Liver (tissue), 7 donors: ENCODE measurements at regions not wholly inside any gene's neighbourhood (a gene's known extent, or its start where the extent isn't known, plus 50 kb on each side); places are given as distances from the start of the nearest gene placed in this dataset.

Source experiments
- DNase-seq: peaks from one replicate; pipeline ENCODE4 v3.0.0-alpha.2; 2017; ENCODE audit warnings: low spot score
- H3K27ac ChIP-seq, 2 donors: one replicate each; pipeline ENCODE4 v1.7.0; 2013; ENCODE audit warnings: inconsistent platforms in 2 of 2, low read length in 2 of 2, control low read depth in 1 of 2, low read depth in 1 of 2, mild to moderate bottlenecking in 1 of 2
- H3K27me3 ChIP-seq, 4 donors: one replicate each; pipeline versions ENCODE4 v1.6.1 to v1.7.0; 2013; ENCODE audit warnings: low read length in 3 of 4, inconsistent platforms in 1 of 4, mild to moderate bottlenecking in 1 of 4, moderate library complexity in 1 of 4; ENCODE audit not compliant: control insufficient read depth in 4 of 4, insufficient read depth in 4 of 4
- H3K36me3 ChIP-seq, 4 donors: one replicate each; pipeline versions ENCODE4 v1.6.1 to v1.7.0; 2013; ENCODE audit warnings: low read length in 3 of 4, mild to moderate bottlenecking in 3 of 4, low read depth in 1 of 4, moderate library complexity in 1 of 4; ENCODE audit not compliant: control insufficient read depth in 4 of 4, insufficient read depth in 3 of 4
- H3K4me1 ChIP-seq, 4 donors: one replicate each; pipeline versions ENCODE4 v1.6.1 to v1.7.0; 2013; ENCODE audit warnings: low read length in 3 of 4, mild to moderate bottlenecking in 3 of 4, moderate library complexity in 1 of 4; ENCODE audit not compliant: control insufficient read depth in 4 of 4, insufficient read depth in 4 of 4
- H3K4me3 ChIP-seq, 3 donors: one replicate each; pipeline versions ENCODE4 v1.6.1 to v1.7.0; 2013; ENCODE audit warnings: low read length in 3 of 3, control low read depth in 1 of 3, low read depth in 1 of 3, mild to moderate bottlenecking in 1 of 3
- H3K9ac ChIP-seq, 2 donors: one replicate each; pipeline ENCODE4 v1.7.0; 2013; ENCODE audit warnings: low read length in 2 of 2, mild to moderate bottlenecking in 2 of 2, moderate library complexity in 2 of 2, control low read depth in 1 of 2, low read depth in 1 of 2
- H3K9me3 ChIP-seq, 4 donors: one replicate each; pipeline versions ENCODE4 v1.6.1 to v1.7.0; 2013; ENCODE audit warnings: low read length in 3 of 4; ENCODE audit not compliant: control insufficient read depth in 4 of 4
- EGR1 ChIP-seq, 2 donors: IDR thresholded peaks; 2 replicates each; pipeline ENCODE4 v1.6.1; 2016 to 2018; ENCODE audit warnings: antibody characterized with exemption in 2 of 2, low read depth in 2 of 2
- FOXA1 ChIP-seq: IDR thresholded peaks from 2 replicates; pipeline ENCODE4 v1.6.1; 2016; ENCODE audit warnings: antibody characterized with exemption
- GABPA ChIP-seq, 2 donors: IDR thresholded peaks in 1 of 2; conservative IDR thresholded peaks in 1 of 2; 2 replicates each; pipeline ENCODE4 v1.6.1; 2016; ENCODE audit warnings: antibody characterized with exemption in 2 of 2, mild to moderate bottlenecking in 1 of 2, moderate library complexity in 1 of 2
- HNF4A ChIP-seq, 2 donors: conservative IDR thresholded peaks; 2 replicates each; pipeline ENCODE4 v1.6.1; 2016; ENCODE audit warnings: antibody characterized with exemption in 2 of 2, mild to moderate bottlenecking in 2 of 2
- HNF4G ChIP-seq: IDR thresholded peaks from 2 replicates; pipeline ENCODE4 v1.6.1; 2016; ENCODE audit warnings: antibody characterized with exemption
- JUND ChIP-seq, 2 donors: IDR thresholded peaks; 2 replicates each; pipeline ENCODE4 v1.6.1; 2016; ENCODE audit warnings: antibody characterized with exemption in 2 of 2
- RAD21 ChIP-seq, 2 donors: IDR thresholded peaks; 2 replicates each; pipeline ENCODE4 v1.6.1; 2016; ENCODE audit warnings: antibody characterized with exemption in 2 of 2, mild to moderate bottlenecking in 2 of 2
- SP1 ChIP-seq: IDR thresholded peaks from 2 replicates; pipeline ENCODE4 v1.6.1; 2018; ENCODE audit warnings: antibody characterized with exemption, mild to moderate bottlenecking
- TAF1 ChIP-seq: conservative IDR thresholded peaks from 2 replicates; pipeline ENCODE4 v1.6.1; 2016; ENCODE audit warnings: antibody characterized with exemption, mild to moderate bottlenecking
- WGBS: extraction: QIAGEN DNeasy Blood & Tissue Kit; methylation state at CpG from one replicate; pipeline ENCODE4 v1.1.7; 2013; 5-methylcytosine and 5-hydroxymethylcytosine counted together
- TF ChIP-seq, protein P1 (sequence below): IDR thresholded peaks from 2 replicates; pipeline ENCODE4 v1.6.1; 2016; ENCODE audit warnings: antibody characterized with exemption
- TF ChIP-seq, protein P2 (sequence below): IDR thresholded peaks from 2 replicates; pipeline ENCODE4 v1.6.1; 2016; ENCODE audit warnings: antibody characterized with exemption
- TF ChIP-seq, protein P3 (sequence below): IDR thresholded peaks from 2 replicates; pipeline ENCODE4 v1.6.1; 2016; ENCODE audit warnings: antibody characterized with exemption, mild to moderate bottlenecking
- TF ChIP-seq, protein P4 (sequence below): IDR thresholded peaks from 2 replicates; pipeline ENCODE4 v1.6.1; 2016; ENCODE audit warnings: antibody characterized with exemption
- donor health status: healthy.
- donor health status: healthy.
- donor health status: healthy.
- donor health status: healthy.

DNA sequence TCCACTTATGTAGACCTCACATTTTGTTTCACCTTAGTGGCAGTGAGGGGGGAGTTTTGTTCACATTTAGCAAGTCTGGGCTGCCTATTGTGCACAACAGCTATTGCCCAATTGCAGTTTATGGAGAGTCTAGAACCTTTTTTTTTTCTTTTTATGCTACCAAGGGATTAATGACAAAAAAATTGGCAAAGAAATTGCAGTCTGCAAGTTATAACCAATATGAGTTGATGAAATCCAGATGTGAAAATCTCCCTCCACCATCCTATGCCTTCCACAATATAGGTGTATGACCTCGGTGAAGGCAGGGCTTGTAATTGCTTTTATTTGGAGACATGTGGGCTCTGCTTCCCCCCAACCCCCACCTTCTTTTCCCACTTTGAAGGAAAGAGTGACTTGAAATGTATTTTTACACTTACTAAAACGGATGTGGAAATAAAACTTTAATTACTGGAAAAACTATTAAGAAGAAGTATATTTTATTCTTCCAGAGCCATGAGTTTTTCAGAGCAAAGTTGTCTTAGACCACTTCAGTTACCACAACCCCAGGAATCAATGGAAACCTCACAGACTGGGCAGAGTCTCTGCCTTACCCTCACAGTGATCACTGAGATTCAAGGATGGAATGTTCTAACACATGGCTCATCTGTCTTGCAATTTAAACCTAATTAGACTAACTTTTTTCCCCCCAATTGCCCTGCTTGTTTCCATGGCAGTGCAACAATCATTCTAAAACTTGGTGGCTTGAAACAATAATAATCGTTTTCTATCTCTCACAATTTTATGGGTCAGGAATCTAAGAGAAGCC lies 120.8 kb upstream of the SLC5A12 start:
- Histone ChIP-seq H3K36me3 (no peaks in the 10 kb centered on the region), H3K9ac (no peak overlapping the region), H3K9me3 (no peaks in the 10 kb centered on the region), H3K4me1 (no peaks in the 10 kb centered on the region), H3K27ac (no peak overlapping the region), H3K27me3 (no peaks in the 10 kb centered on the region), H3K4me3 (no peak overlapping the region)
- 78% methylated on average over 3 of the region's 3 CpGs for WGBS
- TF ChIP-seq GABPA (IDR thresholded peaks at IDR 0.05 in 1 of 2, conservative IDR thresholded peaks at IDR 0.05 in 1 of 2) = no peak
- no peak for TF ChIP-seq JUND (IDR thresholded peaks at IDR 0.05)
- TF ChIP-seq, protein P1, sequence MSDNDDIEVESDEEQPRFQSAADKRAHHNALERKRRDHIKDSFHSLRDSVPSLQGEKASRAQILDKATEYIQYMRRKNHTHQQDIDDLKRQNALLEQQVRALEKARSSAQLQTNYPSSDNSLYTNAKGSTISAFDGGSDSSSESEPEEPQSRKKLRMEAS = no peak
- TF ChIP-seq TAF1 = no peak
- TF ChIP-seq HNF4A (conservative IDR thresholded peaks at IDR 0.05) = no peak
- no peak for TF ChIP-seq SP1
- no peak for TF ChIP-seq HNF4G
- DNase-seq = no peak

DNA sequence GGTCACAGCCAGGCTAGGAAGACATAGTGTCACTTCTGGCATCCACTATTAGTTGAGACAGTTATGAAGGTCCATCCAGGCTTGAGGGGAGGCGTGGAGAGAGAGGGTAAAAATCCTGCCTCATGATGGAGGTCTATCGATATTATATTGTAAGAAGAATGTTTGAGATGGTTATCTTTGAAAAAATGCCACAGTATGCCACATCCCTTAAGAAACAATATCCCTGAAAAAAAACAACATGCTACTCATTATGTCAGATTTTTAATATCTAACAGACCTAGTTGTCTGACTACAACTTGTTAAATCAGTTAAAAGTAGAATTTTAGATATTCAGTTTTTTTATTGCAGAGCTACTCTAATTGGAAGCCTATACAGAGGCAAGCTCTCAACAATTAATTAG lies 121.7 kb upstream of the SLC5A12 start:
- 88% methylated on average over 2 of the region's 2 CpGs for WGBS
- H3K9me3 ChIP-seq = no peaks in the 10 kb centered on the region
- no peak overlapping the region for H3K4me3 ChIP-seq
- no peaks in the 10 kb centered on the region for H3K36me3 ChIP-seq
- no peak overlapping the region for H3K9ac ChIP-seq
- no peak for DNase-seq
- H3K4me1 ChIP-seq = no peaks in the 10 kb centered on the region
- TF ChIP-seq TAF1 = no peak
- TF ChIP-seq, protein P2, sequence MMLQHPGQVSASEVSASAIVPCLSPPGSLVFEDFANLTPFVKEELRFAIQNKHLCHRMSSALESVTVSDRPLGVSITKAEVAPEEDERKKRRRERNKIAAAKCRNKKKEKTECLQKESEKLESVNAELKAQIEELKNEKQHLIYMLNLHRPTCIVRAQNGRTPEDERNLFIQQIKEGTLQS = no peak
- TF ChIP-seq, protein P1 = no peak
- TF ChIP-seq EGR1 (IDR thresholded peaks at IDR 0.05; ENCODE audit: low read depth in 2 of 2) = no peak
- no peak for TF ChIP-seq HNF4G
- no peak for TF ChIP-seq HNF4A (conservative IDR thresholded peaks at IDR 0.05)
- no peak for TF ChIP-seq FOXA1
- TF ChIP-seq GABPA (IDR thresholded peaks at IDR 0.05 in 1 of 2, conservative IDR thresholded peaks at IDR 0.05 in 1 of 2) = no peak
- no peak for TF ChIP-seq JUND (IDR thresholded peaks at IDR 0.05)
- TF ChIP-seq, protein P3, sequence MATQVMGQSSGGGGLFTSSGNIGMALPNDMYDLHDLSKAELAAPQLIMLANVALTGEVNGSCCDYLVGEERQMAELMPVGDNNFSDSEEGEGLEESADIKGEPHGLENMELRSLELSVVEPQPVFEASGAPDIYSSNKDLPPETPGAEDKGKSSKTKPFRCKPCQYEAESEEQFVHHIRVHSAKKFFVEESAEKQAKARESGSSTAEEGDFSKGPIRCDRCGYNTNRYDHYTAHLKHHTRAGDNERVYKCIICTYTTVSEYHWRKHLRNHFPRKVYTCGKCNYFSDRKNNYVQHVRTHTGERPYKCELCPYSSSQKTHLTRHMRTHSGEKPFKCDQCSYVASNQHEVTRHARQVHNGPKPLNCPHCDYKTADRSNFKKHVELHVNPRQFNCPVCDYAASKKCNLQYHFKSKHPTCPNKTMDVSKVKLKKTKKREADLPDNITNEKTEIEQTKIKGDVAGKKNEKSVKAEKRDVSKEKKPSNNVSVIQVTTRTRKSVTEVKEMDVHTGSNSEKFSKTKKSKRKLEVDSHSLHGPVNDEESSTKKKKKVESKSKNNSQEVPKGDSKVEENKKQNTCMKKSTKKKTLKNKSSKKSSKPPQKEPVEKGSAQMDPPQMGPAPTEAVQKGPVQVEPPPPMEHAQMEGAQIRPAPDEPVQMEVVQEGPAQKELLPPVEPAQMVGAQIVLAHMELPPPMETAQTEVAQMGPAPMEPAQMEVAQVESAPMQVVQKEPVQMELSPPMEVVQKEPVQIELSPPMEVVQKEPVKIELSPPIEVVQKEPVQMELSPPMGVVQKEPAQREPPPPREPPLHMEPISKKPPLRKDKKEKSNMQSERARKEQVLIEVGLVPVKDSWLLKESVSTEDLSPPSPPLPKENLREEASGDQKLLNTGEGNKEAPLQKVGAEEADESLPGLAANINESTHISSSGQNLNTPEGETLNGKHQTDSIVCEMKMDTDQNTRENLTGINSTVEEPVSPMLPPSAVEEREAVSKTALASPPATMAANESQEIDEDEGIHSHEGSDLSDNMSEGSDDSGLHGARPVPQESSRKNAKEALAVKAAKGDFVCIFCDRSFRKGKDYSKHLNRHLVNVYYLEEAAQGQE = no peak
- TF ChIP-seq, protein P4, sequence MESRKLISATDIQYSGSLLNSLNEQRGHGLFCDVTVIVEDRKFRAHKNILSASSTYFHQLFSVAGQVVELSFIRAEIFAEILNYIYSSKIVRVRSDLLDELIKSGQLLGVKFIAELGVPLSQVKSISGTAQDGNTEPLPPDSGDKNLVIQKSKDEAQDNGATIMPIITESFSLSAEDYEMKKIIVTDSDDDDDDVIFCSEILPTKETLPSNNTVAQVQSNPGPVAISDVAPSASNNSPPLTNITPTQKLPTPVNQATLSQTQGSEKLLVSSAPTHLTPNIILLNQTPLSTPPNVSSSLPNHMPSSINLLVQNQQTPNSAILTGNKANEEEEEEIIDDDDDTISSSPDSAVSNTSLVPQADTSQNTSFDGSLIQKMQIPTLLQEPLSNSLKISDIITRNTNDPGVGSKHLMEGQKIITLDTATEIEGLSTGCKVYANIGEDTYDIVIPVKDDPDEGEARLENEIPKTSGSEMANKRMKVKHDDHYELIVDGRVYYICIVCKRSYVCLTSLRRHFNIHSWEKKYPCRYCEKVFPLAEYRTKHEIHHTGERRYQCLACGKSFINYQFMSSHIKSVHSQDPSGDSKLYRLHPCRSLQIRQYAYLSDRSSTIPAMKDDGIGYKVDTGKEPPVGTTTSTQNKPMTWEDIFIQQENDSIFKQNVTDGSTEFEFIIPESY = no peak
- TF ChIP-seq RAD21 (IDR thresholded peaks at IDR 0.05) = no peak
- no peaks in the 10 kb centered on the region for H3K27me3 ChIP-seq
- no peak overlapping the region for H3K27ac ChIP-seq
